ENCODE measurements at regions not wholly inside any gene's neighbourhood (a gene's known extent, or its start where the extent isn't known, plus 50 kb on each side); places are given as distances from the start of the nearest gene placed in this dataset.
"Not testable (repeated sequence)": the region's sequence is repeated elsewhere in the genome, so short reads cannot be mapped to it uniquely, and the experiment has no call there.

- no peak for DNase-seq
- Histone ChIP-seq H2AFZ (no peak overlapping the region), H3K9ac (no peak overlapping the region), H3K4me1 (ENCODE audit: insufficient read depth) (no peaks in the 10 kb centered on the region), H4K20me1 (ENCODE audit: insufficient read depth) (no peaks in the 10 kb centered on the region), H3K36me3 (ENCODE audit: low read depth) (no peaks in the 10 kb centered on the region), H3F3A (ENCODE audit: insufficient read depth) (no peaks in the 10 kb centered on the region), H3K27me3 (replicated peaks; ENCODE audit: insufficient read depth) (no peaks in the 10 kb centered on the region), H3K4me3 (no peak overlapping the region), H3K4me2 (ENCODE audit: unreplicated experiment) (no peak overlapping the region), H3K9me2 (ENCODE audit: insufficient read depth) (no peaks in the 10 kb centered on the region), H3K27ac (no peak overlapping the region), H3K79me2 (ENCODE audit: insufficient read depth) (no peaks in the 10 kb centered on the region), H3K9me3 (ENCODE audit: low read depth) (no peaks in the 10 kb centered on the region)
- 36 to 47% methylated on average over 2 of the region's 2 CpGs for WGBS, 2 experiments (ENCODE audit: low coverage in 1 of 2, low lambda C conversion rate in 2 of 2, missing lambda C conversion rate in 2 of 2)
- no peak for TF ChIP-seq EZH2 (IDR thresholded peaks at IDR 0.05; ENCODE audit: insufficient read depth, poor library complexity, severe bottlenecking)
- TF ChIP-seq EZH2phosphoT487 (IDR thresholded peaks at IDR 0.05; ENCODE audit: insufficient read depth, low read depth): no peak
- in situ Hi-C loops (cut with MboI): no loop called here
These were observed 218.3 kb downstream of the FBXO4 start for GRCh38 chr5:42143361-42143760.

- H3K9me2 ChIP-seq (ENCODE audit: insufficient read depth): no peaks in the 10 kb centered on the region
- H3K9ac ChIP-seq: no peak overlapping the region
- no peak overlapping the region for H3K4me2 ChIP-seq (ENCODE audit: unreplicated experiment)
- no peaks in the 10 kb centered on the region for H3K9me3 ChIP-seq (ENCODE audit: low read depth)
- no peak overlapping the region for H3K27ac ChIP-seq
- in situ Hi-C loops (cut with MboI): no loop called here
- H3F3A ChIP-seq (ENCODE audit: insufficient read depth): no peaks in the 10 kb centered on the region
- TF ChIP-seq EZH2 (IDR thresholded peaks at IDR 0.05; ENCODE audit: insufficient read depth, poor library complexity, severe bottlenecking) (no peak), EZH2phosphoT487 (IDR thresholded peaks at IDR 0.05; ENCODE audit: insufficient read depth, low read depth) (no peak)
- H3K4me3 ChIP-seq: no peak overlapping the region
- no peak for DNase-seq
- no peaks in the 10 kb centered on the region for H3K27me3 ChIP-seq (replicated peaks; ENCODE audit: insufficient read depth)
- no peaks in the 10 kb centered on the region for H3K36me3 ChIP-seq (ENCODE audit: low read depth)
- H2AFZ ChIP-seq: no peak overlapping the region
- WGBS, 2 experiments (ENCODE audit: low coverage in 1 of 2, low lambda C conversion rate in 2 of 2, missing lambda C conversion rate in 2 of 2): 0% methylated on average over 1 of the region's 1 CpG
- H4K20me1 ChIP-seq (ENCODE audit: insufficient read depth): no peaks in the 10 kb centered on the region
- no peaks in the 10 kb centered on the region for H3K4me1 ChIP-seq (ENCODE audit: insufficient read depth)
- no peaks in the 10 kb centered on the region for H3K79me2 ChIP-seq (ENCODE audit: insufficient read depth)
These were observed 223.7 kb downstream of the FBXO4 start for GRCh38 chr5:42148813-42149212.

GRCh38 chr5:42157215-42157614, 232.1 kb downstream of the FBXO4 start:
- H3K9me2 ChIP-seq (ENCODE audit: insufficient read depth): no peaks in the 10 kb centered on the region
- 36 to 44% methylated on average over 3 of the region's 3 CpGs for WGBS, 2 experiments (ENCODE audit: low coverage in 1 of 2, low lambda C conversion rate in 2 of 2, missing lambda C conversion rate in 2 of 2)
- no peaks in the 10 kb centered on the region for H3F3A ChIP-seq (ENCODE audit: insufficient read depth)
- no peaks in the 10 kb centered on the region for H3K27me3 ChIP-seq (replicated peaks; ENCODE audit: insufficient read depth)
- no peak overlapping the region for H3K27ac ChIP-seq
- no peaks in the 10 kb centered on the region for H4K20me1 ChIP-seq (ENCODE audit: insufficient read depth)
- DNase-seq: no peak
- TF ChIP-seq EZH2 (IDR thresholded peaks at IDR 0.05; ENCODE audit: insufficient read depth, poor library complexity, severe bottlenecking) (no peak), EZH2phosphoT487 (IDR thresholded peaks at IDR 0.05; ENCODE audit: insufficient read depth, low read depth) (no peak)
- no peak overlapping the region for H3K4me3 ChIP-seq
- H3K9ac ChIP-seq: no peak overlapping the region
- H3K4me2 ChIP-seq (ENCODE audit: unreplicated experiment): no peak overlapping the region
- no peak overlapping the region for H2AFZ ChIP-seq
- no peaks in the 10 kb centered on the region for H3K36me3 ChIP-seq (ENCODE audit: low read depth)
- in situ Hi-C loops (cut with MboI): no loop called here
- H3K79me2 ChIP-seq (ENCODE audit: insufficient read depth): no peaks in the 10 kb centered on the region
- no peaks in the 10 kb centered on the region for H3K9me3 ChIP-seq (ENCODE audit: low read depth)
- no peaks in the 10 kb centered on the region for H3K4me1 ChIP-seq (ENCODE audit: insufficient read depth)

- Histone ChIP-seq H3K36me3 (ENCODE audit: low read depth) (no peaks in the 10 kb centered on the region), H4K20me1 (ENCODE audit: insufficient read depth) (no peaks in the 10 kb centered on the region), H3K4me2 (ENCODE audit: unreplicated experiment) (no peak overlapping the region), H3K9me3 (ENCODE audit: low read depth) (no peaks in the 10 kb centered on the region), H3K4me1 (ENCODE audit: insufficient read depth) (no peaks in the 10 kb centered on the region), H3K9me2 (ENCODE audit: insufficient read depth) (no peaks in the 10 kb centered on the region), H2AFZ (no peak overlapping the region), H3K9ac (no peak overlapping the region), H3K27ac (no peak overlapping the region), H3K27me3 (replicated peaks; ENCODE audit: insufficient read depth) (no peaks in the 10 kb centered on the region), H3F3A (ENCODE audit: insufficient read depth) (no peaks in the 10 kb centered on the region), H3K4me3 (no peak overlapping the region), H3K79me2 (ENCODE audit: insufficient read depth) (no peaks in the 10 kb centered on the region)
- DNase-seq: no peak
- in situ Hi-C loops (cut with MboI): no loop called here
- 67 to 70% methylated on average over 1 of the region's 1 CpG for WGBS, 2 experiments (ENCODE audit: low coverage in 1 of 2, low lambda C conversion rate in 2 of 2, missing lambda C conversion rate in 2 of 2)
- TF ChIP-seq EZH2 (IDR thresholded peaks at IDR 0.05; ENCODE audit: insufficient read depth, poor library complexity, severe bottlenecking) (no peak), EZH2phosphoT487 (IDR thresholded peaks at IDR 0.05; ENCODE audit: insufficient read depth, low read depth) (no peak)
These were observed 238.0 kb downstream of the FBXO4 start for GRCh38 chr5:42163083-42163482.

GRCh38 chr5:42168091-42168670, 243.1 kb downstream of the FBXO4 start:
- Histone ChIP-seq H2AFZ (no peak overlapping the region), H3K79me2 (ENCODE audit: insufficient read depth) (no peaks in the 10 kb centered on the region), H3F3A (ENCODE audit: insufficient read depth) (no peaks in the 10 kb centered on the region), H3K4me1 (ENCODE audit: insufficient read depth) (no peaks in the 10 kb centered on the region), H3K9me2 (ENCODE audit: insufficient read depth) (no peaks in the 10 kb centered on the region), H3K9ac (no peak overlapping the region), H4K20me1 (ENCODE audit: insufficient read depth) (no peaks in the 10 kb centered on the region), H3K4me3 (no peak overlapping the region), H3K27me3 (replicated peaks; ENCODE audit: insufficient read depth) (no peaks in the 10 kb centered on the region), H3K9me3 (ENCODE audit: low read depth) (no peaks in the 10 kb centered on the region), H3K36me3 (ENCODE audit: low read depth) (no peaks in the 10 kb centered on the region), H3K27ac (no peak overlapping the region), H3K4me2 (ENCODE audit: unreplicated experiment) (no peak overlapping the region)
- TF ChIP-seq EZH2 (IDR thresholded peaks at IDR 0.05; ENCODE audit: insufficient read depth, poor library complexity, severe bottlenecking) (no peak), EZH2phosphoT487 (IDR thresholded peaks at IDR 0.05; ENCODE audit: insufficient read depth, low read depth) (no peak)
- WGBS, 2 experiments (ENCODE audit: low coverage in 1 of 2, low lambda C conversion rate in 2 of 2, missing lambda C conversion rate in 2 of 2): 26 to 29% methylated on average over 3 of the region's 3 CpGs
- no peak for DNase-seq
- in situ Hi-C loops (cut with MboI): no loop called here

GRCh38 chr5:42176118-42176517, 247.1 kb upstream of the GHR start:
- H3K9ac ChIP-seq; H3F3A ChIP-seq (ENCODE audit: insufficient read depth); H3K27me3 ChIP-seq (replicated peaks; ENCODE audit: insufficient read depth); H3K4me3 ChIP-seq; H3K27ac ChIP-seq; in situ Hi-C loops (cut with MboI); DNase-seq; H3K79me2 ChIP-seq (ENCODE audit: insufficient read depth); H3K4me1 ChIP-seq (ENCODE audit: insufficient read depth); H3K4me2 ChIP-seq (ENCODE audit: unreplicated experiment); H3K36me3 ChIP-seq (ENCODE audit: low read depth); H3K9me2 ChIP-seq (ENCODE audit: insufficient read depth); H4K20me1 ChIP-seq (ENCODE audit: insufficient read depth); H3K9me3 ChIP-seq (ENCODE audit: low read depth); H2AFZ ChIP-seq: not testable (repeated sequence)
- 2 to 4% methylated on average over 3 of the region's 3 CpGs for WGBS, 2 experiments (ENCODE audit: low coverage in 1 of 2, low lambda C conversion rate in 2 of 2, missing lambda C conversion rate in 2 of 2)

GRCh38 chr5:42179843-42180242, 243.4 kb upstream of the GHR start:
- H3K4me3 ChIP-seq; H3K36me3 ChIP-seq (ENCODE audit: low read depth); H3K4me2 ChIP-seq (ENCODE audit: unreplicated experiment); H4K20me1 ChIP-seq (ENCODE audit: insufficient read depth); in situ Hi-C loops (cut with MboI); H3K4me1 ChIP-seq (ENCODE audit: insufficient read depth); H3K27ac ChIP-seq; H3K9ac ChIP-seq; H2AFZ ChIP-seq; H3K27me3 ChIP-seq (replicated peaks; ENCODE audit: insufficient read depth); H3K9me2 ChIP-seq (ENCODE audit: insufficient read depth); DNase-seq; H3K9me3 ChIP-seq (ENCODE audit: low read depth); H3K79me2 ChIP-seq (ENCODE audit: insufficient read depth); H3F3A ChIP-seq (ENCODE audit: insufficient read depth): not testable (repeated sequence)
- 13 to 14% methylated on average over 1 of the region's 1 CpG for WGBS, 2 experiments (ENCODE audit: low coverage in 1 of 2, low lambda C conversion rate in 2 of 2, missing lambda C conversion rate in 2 of 2)

Measured in GM23248 (cell line).